WTC11 (cell line): ENCODE measurements at regions not wholly inside any gene's neighbourhood (a gene's known extent, or its start where the extent isn't known, plus 50 kb on each side); places are given as distances from the start of the nearest gene placed in this dataset.

Source experiments
- ATAC-seq: fragments of 200-7000 bp; cut with Tn5 transposase; 2 replicates; pipeline ENCODE4 v1.10.0; 2021; ENCODE audit warnings: mild to moderate bottlenecking, moderate library complexity
- CTCF ChIA-PET: fragments of 300-600 bp; sonication (Branson Sonifier 250); formaldehyde crosslinking; loops from one replicate; lab custom pipeline; 2021; ENCODE audit warnings: antibody characterized with exemption; lab: Charles Lee
- POLR2A ChIA-PET: fragments of 350-600 bp; sonication (Branson Sonifier 250); formaldehyde crosslinking; loops from one replicate; lab custom pipeline; 2021; ENCODE audit warnings: antibody characterized with exemption; lab: Charles Lee
- DNase-seq: peaks from one replicate; pipeline ENCODE4 v3.0.0; 2021; ENCODE audit warnings: low spot score
- H3K27ac Mint-ChIP-seq: 2 replicates; pipeline ENCODE4 v1.8.0; 2021; ENCODE audit warnings: mixed read lengths
- H3K27me3 Mint-ChIP-seq: 2 replicates; pipeline ENCODE4 v1.8.0; 2021; ENCODE audit warnings: low read depth, mild to moderate bottlenecking, moderate library complexity, mixed read lengths
- H3K36me3 Mint-ChIP-seq: 2 replicates; pipeline ENCODE4 v1.8.0; 2021; ENCODE audit warnings: mixed read lengths
- H3K4me1 Mint-ChIP-seq: 2 replicates; pipeline ENCODE4 v1.8.0; 2022; ENCODE audit warnings: mixed read lengths
- H3K4me3 Mint-ChIP-seq: 2 replicates; pipeline ENCODE4 v1.8.0; 2021; ENCODE audit warnings: mild to moderate bottlenecking, moderate library complexity, mixed read lengths
- H3K9me3 Mint-ChIP-seq: 2 replicates; pipeline ENCODE4 v1.8.0; 2021; ENCODE audit warnings: mixed read lengths
- CDX4 ChIP-seq: fragments of 250-450 bp; sonication (Bioruptor Pico); IDR thresholded peaks from 2 replicates; pipeline ENCODE4 v1.9.0; 2021; ENCODE audit warnings: moderate library complexity, mild to moderate bottlenecking, inconsistent platforms, borderline replicate concordance
- ELF4 ChIP-seq: sonication (generic); formaldehyde crosslinking; IDR thresholded peaks from 2 replicates; pipeline ENCODE4 v1.8.1; 2022; ENCODE audit warnings: low read depth, mild to moderate bottlenecking, moderate library complexity, missing genetic modification reagents
- EMX1 ChIP-seq: fragments of 250-450 bp; sonication (Bioruptor Pico); IDR thresholded peaks from 2 replicates; pipeline ENCODE4 v1.8.0; 2021; ENCODE audit warnings: mild to moderate bottlenecking
- FOXJ3 ChIP-seq: sonication (generic); formaldehyde crosslinking; IDR thresholded peaks from 2 replicates; pipeline ENCODE4 v1.9.0; 2021; ENCODE audit warnings: missing genetic modification reagents, mild to moderate bottlenecking, borderline replicate concordance
- GABPB1 ChIP-seq: sonication (generic); formaldehyde crosslinking; IDR thresholded peaks from 2 replicates; pipeline ENCODE4 v1.8.1; 2023; ENCODE audit warnings: mild to moderate bottlenecking, missing genetic modification reagents
- MYBL2 ChIP-seq: sonication (generic); formaldehyde crosslinking; IDR thresholded peaks from 2 replicates; pipeline ENCODE4 v1.8.1; 2023; ENCODE audit warnings: mild to moderate bottlenecking, moderate library complexity, missing genetic modification reagents
- NFYB ChIP-seq: sonication (generic); formaldehyde crosslinking; conservative IDR thresholded peaks from 2 replicates; pipeline ENCODE4 v1.8.0; 2022; ENCODE audit warnings: low read depth, missing genetic modification reagents
- RELA ChIP-seq: sonication (generic); formaldehyde crosslinking; IDR thresholded peaks from 2 replicates; pipeline ENCODE4 v1.8.1; 2022; ENCODE audit warnings: missing genetic modification reagents, mild to moderate bottlenecking, borderline replicate concordance
- STAT6 ChIP-seq: sonication (generic); formaldehyde crosslinking; conservative IDR thresholded peaks from 2 replicates; pipeline ENCODE4 v1.8.1; 2023; ENCODE audit warnings: mild to moderate bottlenecking, low read depth, missing genetic modification reagents, moderate library complexity
- ZNF138 ChIP-seq: sonication (generic); formaldehyde crosslinking; conservative IDR thresholded peaks from 2 replicates; pipeline ENCODE4 v1.8.1; 2022; ENCODE audit warnings: mild to moderate bottlenecking, moderate library complexity, missing genetic modification reagents
- ZNF219 ChIP-seq: sonication (generic); formaldehyde crosslinking; IDR thresholded peaks from 2 replicates; pipeline ENCODE4 v1.8.0; 2023; ENCODE audit warnings: missing genetic modification reagents, mild to moderate bottlenecking, borderline replicate concordance
- ZNF263 ChIP-seq: sonication (generic); formaldehyde crosslinking; IDR thresholded peaks from 2 replicates; pipeline ENCODE4 v1.8.1; 2022; ENCODE audit warnings: low read depth, mild to moderate bottlenecking, moderate library complexity, missing genetic modification reagents
- TF ChIP-seq, protein P1 (sequence below): fragments of 250-450 bp; sonication (Bioruptor Pico); IDR thresholded peaks from 2 replicates; pipeline ENCODE4 v2.1.2; 2022; ENCODE audit warnings: mild to moderate bottlenecking, moderate library complexity
- TF ChIP-seq, protein P2 (sequence below): sonication (generic); formaldehyde crosslinking; IDR thresholded peaks from 2 replicates; pipeline ENCODE4 v1.8.1; 2022; ENCODE audit warnings: mild to moderate bottlenecking, moderate library complexity, missing genetic modification reagents
- TF ChIP-seq, protein P3 (sequence below): sonication (generic); formaldehyde crosslinking; IDR thresholded peaks from 2 replicates; pipeline ENCODE4 v1.8.1; 2022; ENCODE audit warnings: low read depth, missing genetic modification reagents, borderline replicate concordance
- TF ChIP-seq, protein P4 (sequence below): sonication (generic); formaldehyde crosslinking; IDR thresholded peaks from 2 replicates; pipeline ENCODE4 v1.8.0; 2022; ENCODE audit warnings: mild to moderate bottlenecking, missing genetic modification reagents
- TF ChIP-seq, protein P5 (sequence below): sonication (generic); formaldehyde crosslinking; IDR thresholded peaks from 2 replicates; pipeline ENCODE4 v1.8.1; 2023; ENCODE audit warnings: mild to moderate bottlenecking, missing genetic modification reagents
- TF ChIP-seq, protein P6 (sequence below): sonication (generic); formaldehyde crosslinking; IDR thresholded peaks from 2 replicates; pipeline ENCODE4 v1.8.0; 2022; ENCODE audit warnings: mild to moderate bottlenecking, missing genetic modification reagents

DNA sequence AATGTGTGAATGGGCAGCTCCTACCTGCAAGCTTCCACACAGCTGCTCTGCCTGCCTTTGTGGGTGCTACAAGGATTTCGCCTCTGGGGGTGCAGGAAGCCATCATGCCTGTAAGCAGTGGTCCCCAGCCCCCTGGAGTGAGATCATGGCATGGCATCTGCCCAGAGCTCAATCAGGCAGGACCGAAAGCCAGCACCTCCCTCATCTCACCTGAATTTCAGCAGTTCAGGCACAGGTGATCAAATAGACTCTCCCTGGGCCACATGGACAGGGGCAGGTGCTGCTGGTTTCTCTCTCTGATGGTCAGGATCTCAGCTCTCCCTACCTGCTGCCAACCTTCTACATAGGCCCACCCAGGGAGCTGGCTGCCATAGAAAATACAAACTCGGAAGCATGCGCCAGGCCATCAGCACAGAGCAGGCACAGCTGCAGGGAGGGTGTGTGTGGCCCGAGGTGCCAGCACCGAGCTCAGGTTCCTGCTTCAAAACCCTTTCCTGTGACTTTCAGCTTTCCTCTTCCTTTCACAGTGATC lies 133.2 kb upstream of the ID2 start (continued):
- TF ChIP-seq ZNF219 (CRISPR knock-in tag): no peak
- no peak for TF ChIP-seq ELF4 (CRISPR knock-in tag)
- TF ChIP-seq, protein P1, sequence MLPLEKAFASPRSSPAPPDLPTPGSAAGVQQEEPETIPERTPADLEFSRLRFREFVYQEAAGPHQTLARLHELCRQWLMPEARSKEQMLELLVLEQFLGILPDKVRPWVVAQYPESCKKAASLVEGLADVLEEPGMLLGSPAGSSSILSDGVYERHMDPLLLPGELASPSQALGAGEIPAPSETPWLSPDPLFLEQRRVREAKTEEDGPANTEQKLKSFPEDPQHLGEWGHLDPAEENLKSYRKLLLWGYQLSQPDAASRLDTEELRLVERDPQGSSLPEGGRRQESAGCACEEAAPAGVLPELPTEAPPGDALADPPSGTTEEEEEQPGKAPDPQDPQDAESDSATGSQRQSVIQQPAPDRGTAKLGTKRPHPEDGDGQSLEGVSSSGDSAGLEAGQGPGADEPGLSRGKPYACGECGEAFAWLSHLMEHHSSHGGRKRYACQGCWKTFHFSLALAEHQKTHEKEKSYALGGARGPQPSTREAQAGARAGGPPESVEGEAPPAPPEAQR (CRISPR knock-in tag): no peak
- TF ChIP-seq, protein P2, sequence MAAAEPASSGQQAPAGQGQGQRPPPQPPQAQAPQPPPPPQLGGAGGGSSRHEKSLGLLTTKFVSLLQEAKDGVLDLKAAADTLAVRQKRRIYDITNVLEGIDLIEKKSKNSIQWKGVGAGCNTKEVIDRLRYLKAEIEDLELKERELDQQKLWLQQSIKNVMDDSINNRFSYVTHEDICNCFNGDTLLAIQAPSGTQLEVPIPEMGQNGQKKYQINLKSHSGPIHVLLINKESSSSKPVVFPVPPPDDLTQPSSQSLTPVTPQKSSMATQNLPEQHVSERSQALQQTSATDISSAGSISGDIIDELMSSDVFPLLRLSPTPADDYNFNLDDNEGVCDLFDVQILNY (CRISPR knock-in tag): no peak
- TF ChIP-seq NFYB (CRISPR knock-in tag): no peak
- TF ChIP-seq STAT6: no peak
- TF ChIP-seq, protein P3, sequence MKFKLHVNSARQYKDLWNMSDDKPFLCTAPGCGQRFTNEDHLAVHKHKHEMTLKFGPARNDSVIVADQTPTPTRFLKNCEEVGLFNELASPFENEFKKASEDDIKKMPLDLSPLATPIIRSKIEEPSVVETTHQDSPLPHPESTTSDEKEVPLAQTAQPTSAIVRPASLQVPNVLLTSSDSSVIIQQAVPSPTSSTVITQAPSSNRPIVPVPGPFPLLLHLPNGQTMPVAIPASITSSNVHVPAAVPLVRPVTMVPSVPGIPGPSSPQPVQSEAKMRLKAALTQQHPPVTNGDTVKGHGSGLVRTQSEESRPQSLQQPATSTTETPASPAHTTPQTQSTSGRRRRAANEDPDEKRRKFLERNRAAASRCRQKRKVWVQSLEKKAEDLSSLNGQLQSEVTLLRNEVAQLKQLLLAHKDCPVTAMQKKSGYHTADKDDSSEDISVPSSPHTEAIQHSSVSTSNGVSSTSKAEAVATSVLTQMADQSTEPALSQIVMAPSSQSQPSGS (CRISPR knock-in tag): no peak
- no peak for TF ChIP-seq GABPB1 (CRISPR knock-in tag)
- no peak for TF ChIP-seq EMX1 (CRISPR knock-in tag)
- TF ChIP-seq RELA (CRISPR knock-in tag): no peak
- no peak for TF ChIP-seq FOXJ3 (CRISPR knock-in tag)
- no peak for TF ChIP-seq CDX4

DNA sequence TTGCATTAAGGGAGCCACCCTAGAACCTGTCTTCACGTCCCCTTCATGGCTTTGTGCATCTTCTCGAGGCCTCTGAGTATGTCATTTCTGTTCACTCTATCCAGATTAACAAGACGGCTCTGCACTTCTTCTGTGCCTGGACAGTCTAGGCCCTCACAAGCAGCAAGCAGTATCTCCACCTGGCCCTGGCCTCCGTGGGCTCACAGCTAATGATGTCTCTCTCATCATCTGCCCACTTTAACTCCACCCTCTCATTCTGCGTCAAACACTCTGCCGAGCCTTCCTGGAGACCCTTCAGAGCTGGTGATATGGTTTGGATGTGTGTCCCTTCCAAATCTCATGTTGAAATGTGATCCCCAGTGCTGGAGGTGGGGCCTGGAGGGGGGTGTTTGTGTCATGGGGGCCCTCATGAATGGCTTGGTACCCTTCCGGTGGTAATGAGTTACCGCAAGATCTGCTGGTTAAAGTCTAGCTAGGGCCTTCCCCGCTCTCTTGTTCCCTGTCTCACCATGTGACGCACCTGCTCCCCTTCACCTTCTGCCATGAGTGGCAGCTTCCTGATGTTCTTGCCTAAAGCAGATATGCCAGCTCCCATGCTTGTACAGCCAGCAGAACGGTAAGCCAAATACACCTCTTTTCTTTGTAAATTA lies 132.5 kb upstream of the ID2 start:
- POLR2A ChIA-PET: no interaction called here

More for the DNA sequence above, 132.5 kb upstream of the ID2 start:
- Mint-ChIP-seq H3K4me3 (no peak overlapping the region), H3K27me3 (no peaks in the 10 kb centered on the region), H3K36me3 (no peaks in the 10 kb centered on the region), H3K27ac (no peak overlapping the region), H3K4me1 (peaks cover 9% of the 10 kb centered on the region), H3K9me3 (no peaks in the 10 kb centered on the region)
- ATAC-seq (no peak), DNase-seq (no peak)
- CTCF ChIA-PET: interaction anchor here (0.7 to 1.2 kb wide), 2 partner anchors 102 to 144 kb away, joined by 3 to 5 read pairs; no protein-coding TSS in a partner anchor
- TF ChIP-seq NFYB (CRISPR knock-in tag) (no peak), ZNF263 (no peak), ZNF138 (CRISPR knock-in tag) (no peak), MYBL2 (no peak)
- TF ChIP-seq, protein P4, sequence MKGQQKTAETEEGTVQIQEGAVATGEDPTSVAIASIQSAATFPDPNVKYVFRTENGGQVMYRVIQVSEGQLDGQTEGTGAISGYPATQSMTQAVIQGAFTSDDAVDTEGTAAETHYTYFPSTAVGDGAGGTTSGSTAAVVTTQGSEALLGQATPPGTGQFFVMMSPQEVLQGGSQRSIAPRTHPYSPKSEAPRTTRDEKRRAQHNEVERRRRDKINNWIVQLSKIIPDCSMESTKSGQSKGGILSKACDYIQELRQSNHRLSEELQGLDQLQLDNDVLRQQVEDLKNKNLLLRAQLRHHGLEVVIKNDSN (CRISPR knock-in tag): no peak
- TF ChIP-seq, protein P5, sequence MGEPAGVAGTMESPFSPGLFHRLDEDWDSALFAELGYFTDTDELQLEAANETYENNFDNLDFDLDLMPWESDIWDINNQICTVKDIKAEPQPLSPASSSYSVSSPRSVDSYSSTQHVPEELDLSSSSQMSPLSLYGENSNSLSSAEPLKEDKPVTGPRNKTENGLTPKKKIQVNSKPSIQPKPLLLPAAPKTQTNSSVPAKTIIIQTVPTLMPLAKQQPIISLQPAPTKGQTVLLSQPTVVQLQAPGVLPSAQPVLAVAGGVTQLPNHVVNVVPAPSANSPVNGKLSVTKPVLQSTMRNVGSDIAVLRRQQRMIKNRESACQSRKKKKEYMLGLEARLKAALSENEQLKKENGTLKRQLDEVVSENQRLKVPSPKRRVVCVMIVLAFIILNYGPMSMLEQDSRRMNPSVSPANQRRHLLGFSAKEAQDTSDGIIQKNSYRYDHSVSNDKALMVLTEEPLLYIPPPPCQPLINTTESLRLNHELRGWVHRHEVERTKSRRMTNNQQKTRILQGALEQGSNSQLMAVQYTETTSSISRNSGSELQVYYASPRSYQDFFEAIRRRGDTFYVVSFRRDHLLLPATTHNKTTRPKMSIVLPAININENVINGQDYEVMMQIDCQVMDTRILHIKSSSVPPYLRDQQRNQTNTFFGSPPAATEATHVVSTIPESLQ: no peak
- TF ChIP-seq, protein P6, sequence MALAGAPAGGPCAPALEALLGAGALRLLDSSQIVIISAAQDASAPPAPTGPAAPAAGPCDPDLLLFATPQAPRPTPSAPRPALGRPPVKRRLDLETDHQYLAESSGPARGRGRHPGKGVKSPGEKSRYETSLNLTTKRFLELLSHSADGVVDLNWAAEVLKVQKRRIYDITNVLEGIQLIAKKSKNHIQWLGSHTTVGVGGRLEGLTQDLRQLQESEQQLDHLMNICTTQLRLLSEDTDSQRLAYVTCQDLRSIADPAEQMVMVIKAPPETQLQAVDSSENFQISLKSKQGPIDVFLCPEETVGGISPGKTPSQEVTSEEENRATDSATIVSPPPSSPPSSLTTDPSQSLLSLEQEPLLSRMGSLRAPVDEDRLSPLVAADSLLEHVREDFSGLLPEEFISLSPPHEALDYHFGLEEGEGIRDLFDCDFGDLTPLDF (CRISPR knock-in tag): no peak
